ENCODE measurements at regions not wholly inside any gene's neighbourhood (a gene's known extent, or its start where the extent isn't known, plus 50 kb on each side); places are given as distances from the start of the nearest gene placed in this dataset.
"Not testable (repeated sequence)": the region's sequence is repeated elsewhere in the genome, so short reads cannot be mapped to it uniquely, and the experiment has no call there.

DNA sequence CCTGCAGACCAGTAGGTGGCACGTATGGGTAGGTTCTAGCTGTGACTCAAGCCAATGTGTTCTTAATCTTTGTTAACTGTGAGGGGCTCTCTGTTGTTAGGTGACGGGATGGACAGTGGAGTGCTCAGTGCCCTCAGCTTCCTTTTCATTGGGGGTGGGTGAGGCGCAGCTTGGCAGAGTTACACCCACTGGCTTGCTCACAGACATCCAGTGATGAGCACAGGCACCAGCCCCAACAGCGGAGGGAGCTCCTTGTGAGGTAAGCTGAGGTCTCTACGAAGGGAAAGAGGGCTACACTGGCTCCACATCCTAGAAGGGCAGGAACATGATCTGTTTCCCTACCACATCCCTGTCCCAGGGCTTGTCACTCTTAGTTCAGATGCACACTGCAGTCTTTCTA is 871.3 kb downstream of the LRRIQ3 start:
- no peaks in the 10 kb centered on the region for H3K4me1 ChIP-seq
- DNase-seq, result no peak
- H3K36me3 ChIP-seq, result no peaks in the 10 kb centered on the region
- peaks cover 0 to 8% (median 3%) of the 10 kb centered on the region in 4 donors for H3K9me3 ChIP-seq
- 84 to 85% methylated on average over 5 of the region's 5 CpGs for WGBS, 2 donors
- TF ChIP-seq POLR2AphosphoS5 (IDR thresholded peaks at IDR 0.05), result no peak
- TF ChIP-seq, protein P1, sequence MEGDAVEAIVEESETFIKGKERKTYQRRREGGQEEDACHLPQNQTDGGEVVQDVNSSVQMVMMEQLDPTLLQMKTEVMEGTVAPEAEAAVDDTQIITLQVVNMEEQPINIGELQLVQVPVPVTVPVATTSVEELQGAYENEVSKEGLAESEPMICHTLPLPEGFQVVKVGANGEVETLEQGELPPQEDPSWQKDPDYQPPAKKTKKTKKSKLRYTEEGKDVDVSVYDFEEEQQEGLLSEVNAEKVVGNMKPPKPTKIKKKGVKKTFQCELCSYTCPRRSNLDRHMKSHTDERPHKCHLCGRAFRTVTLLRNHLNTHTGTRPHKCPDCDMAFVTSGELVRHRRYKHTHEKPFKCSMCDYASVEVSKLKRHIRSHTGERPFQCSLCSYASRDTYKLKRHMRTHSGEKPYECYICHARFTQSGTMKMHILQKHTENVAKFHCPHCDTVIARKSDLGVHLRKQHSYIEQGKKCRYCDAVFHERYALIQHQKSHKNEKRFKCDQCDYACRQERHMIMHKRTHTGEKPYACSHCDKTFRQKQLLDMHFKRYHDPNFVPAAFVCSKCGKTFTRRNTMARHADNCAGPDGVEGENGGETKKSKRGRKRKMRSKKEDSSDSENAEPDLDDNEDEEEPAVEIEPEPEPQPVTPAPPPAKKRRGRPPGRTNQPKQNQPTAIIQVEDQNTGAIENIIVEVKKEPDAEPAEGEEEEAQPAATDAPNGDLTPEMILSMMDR (IDR thresholded peaks at IDR 0.05), result no peak
- no peak for TF ChIP-seq EP300 (IDR thresholded peaks at IDR 0.05)
- no peak for TF ChIP-seq POLR2A (IDR thresholded peaks at IDR 0.05)
- H3K27ac ChIP-seq, result no peak overlapping the region
- H3K4me3 ChIP-seq, result no peak overlapping the region
- intact Hi-C loops (cut with DNase I), result no loop called here
- H3K27me3 ChIP-seq, result no peaks in the 10 kb centered on the region

DNA sequence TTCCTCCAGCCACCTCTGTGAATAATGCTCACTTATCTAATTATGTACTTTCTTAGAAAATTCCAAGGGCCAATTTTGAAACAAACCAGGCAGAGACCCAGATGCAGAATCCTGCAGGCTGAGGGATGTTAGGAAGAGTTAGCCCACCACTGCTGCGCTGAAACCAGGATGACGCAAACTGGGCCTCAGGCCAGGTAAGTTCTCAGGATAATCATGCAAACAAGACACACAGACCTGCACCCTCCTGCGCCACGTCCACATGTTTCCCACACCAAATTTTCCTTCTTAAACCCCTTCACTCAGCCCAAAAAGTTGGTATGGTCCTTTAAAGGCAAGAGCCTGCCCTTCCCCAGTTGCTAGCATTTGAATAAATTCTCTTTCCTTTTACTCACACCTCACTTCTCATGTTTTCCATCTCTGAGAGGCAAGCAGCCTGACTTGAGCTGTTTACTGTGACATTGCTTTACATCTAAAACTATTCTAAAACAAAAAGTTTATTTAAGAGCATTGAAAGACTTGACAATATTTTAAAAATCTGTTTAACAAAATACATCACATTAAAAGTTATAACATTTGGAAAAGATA is 887.1 kb downstream of the LRRIQ3 start:
- Histone ChIP-seq H3K9me3 (no peaks in the 10 kb centered on the region), H3K36me3 (no peaks in the 10 kb centered on the region), H3K27me3 (no peaks in the 10 kb centered on the region), H3K4me1 (no peaks in the 10 kb centered on the region), H3K27ac (no peak overlapping the region), H3K4me3 (no peak overlapping the region)
- 67 to 75% methylated on average over 4 of the region's 4 CpGs for WGBS, 2 donors
- intact Hi-C loops (cut with DNase I), result no loop called here
- no peak for TF ChIP-seq POLR2AphosphoS5 (IDR thresholded peaks at IDR 0.05)
- TF ChIP-seq EP300 (IDR thresholded peaks at IDR 0.05), result no peak
- TF ChIP-seq, protein P1 (IDR thresholded peaks at IDR 0.05), result no peak
- no peak for TF ChIP-seq POLR2A (IDR thresholded peaks at IDR 0.05)
- DNase-seq, result no peak

DNA sequence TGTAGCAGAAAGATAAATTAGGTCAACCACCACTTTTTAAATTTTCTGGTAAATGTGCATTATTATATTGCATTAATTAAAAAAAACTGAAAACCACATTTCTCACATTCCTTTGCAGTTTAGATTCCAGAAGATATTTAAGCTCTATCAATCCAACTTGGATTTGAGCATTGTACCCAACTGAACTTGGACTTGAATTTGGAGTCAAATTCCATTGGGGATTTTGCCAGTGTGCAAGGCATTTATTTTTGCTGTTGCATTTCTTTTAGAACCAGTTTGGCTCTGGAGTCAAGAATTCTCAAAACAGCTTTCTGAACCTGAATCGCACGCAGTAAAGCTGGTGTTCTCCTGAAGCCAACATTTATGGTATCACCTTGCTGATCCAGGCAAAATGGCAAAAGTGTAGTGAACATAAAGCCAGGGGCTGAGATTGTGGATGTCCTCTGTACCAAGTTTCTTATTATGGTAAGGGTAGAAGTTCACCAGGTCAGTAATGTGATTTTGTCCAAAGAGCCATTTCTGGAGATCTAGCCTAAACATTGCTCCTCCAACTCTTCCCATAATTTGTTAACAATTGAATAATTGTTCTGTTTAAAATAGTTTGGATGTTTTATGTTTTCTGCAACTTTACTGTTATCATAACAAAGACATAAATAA is 890.9 kb downstream of the LRRIQ3 start:
- no peaks in the 10 kb centered on the region for H3K36me3 ChIP-seq
- WGBS, 2 donors, result 90 to 93% methylated on average over 2 of the region's 2 CpGs
- H3K27ac ChIP-seq, result no peak overlapping the region
- H3K4me1 ChIP-seq, result no peaks in the 10 kb centered on the region
- DNase-seq, result no peak
- H3K27me3 ChIP-seq, result no peaks in the 10 kb centered on the region
- H3K9me3 ChIP-seq, result no peaks in the 10 kb centered on the region
- no peak overlapping the region for H3K4me3 ChIP-seq
- TF ChIP-seq, protein P1 (IDR thresholded peaks at IDR 0.05), result no peak
- TF ChIP-seq EP300 (IDR thresholded peaks at IDR 0.05) (no peak), POLR2A (IDR thresholded peaks at IDR 0.05) (no peak), POLR2AphosphoS5 (IDR thresholded peaks at IDR 0.05) (no peak)
- intact Hi-C loops (cut with DNase I), result no loop called here

DNA sequence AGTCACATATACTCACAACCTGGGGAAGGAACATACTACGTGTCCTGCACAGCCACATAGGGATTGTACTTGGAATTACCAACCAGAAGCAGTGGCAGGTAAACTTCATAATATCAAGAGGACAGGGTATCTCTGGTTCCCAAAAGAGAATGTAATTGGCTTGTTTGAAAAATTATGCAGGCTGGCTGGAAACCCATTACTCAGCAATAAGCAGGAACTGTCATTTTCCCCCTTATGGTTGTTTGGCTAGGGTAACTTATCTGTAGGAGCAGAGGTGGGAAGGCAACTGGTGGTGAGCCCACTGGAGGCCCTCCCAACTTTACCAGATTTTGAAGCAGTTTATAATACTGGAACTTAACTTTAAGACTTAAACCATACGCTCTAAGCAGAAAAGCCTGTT is 924.1 kb downstream of the LRRIQ3 start:
- Histone ChIP-seq H3K27ac (no peak overlapping the region), H3K36me3 (no peaks in the 10 kb centered on the region), H3K4me3 (no peak overlapping the region), H3K27me3 (no peaks in the 10 kb centered on the region), H3K9me3 (peaks cover 0 to 7% (median 1%) of the 10 kb centered on the region in 4 donors), H3K4me1 (no peaks in the 10 kb centered on the region)
- intact Hi-C loops (cut with DNase I), result no loop called here
- no peak for DNase-seq
- TF ChIP-seq POLR2AphosphoS5 (IDR thresholded peaks at IDR 0.05), result no peak
- no peak for TF ChIP-seq POLR2A (IDR thresholded peaks at IDR 0.05)
- TF ChIP-seq EP300 (IDR thresholded peaks at IDR 0.05), result no peak
- TF ChIP-seq, protein P1 (IDR thresholded peaks at IDR 0.05), result no peak
- WGBS, 2 donors, result 84 to 87% methylated on average over 2 of the region's 2 CpGs

DNA sequence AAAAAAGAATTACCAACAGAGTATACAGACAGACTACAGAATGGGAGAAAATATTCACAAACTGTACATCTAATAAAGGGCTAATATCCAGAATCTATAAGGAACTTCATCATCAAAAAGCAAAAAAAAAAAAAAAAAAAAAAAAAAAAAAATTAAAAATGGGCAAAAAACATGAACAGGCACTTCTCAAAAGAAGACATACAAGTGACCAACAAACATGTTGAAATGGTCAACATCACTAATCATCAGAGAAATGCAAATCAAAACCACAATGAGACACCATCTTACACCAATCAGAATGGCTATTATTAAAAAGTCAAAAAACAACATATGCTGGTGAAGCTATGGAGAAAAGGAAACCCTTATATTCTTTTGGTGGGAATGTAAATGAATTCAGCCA is 952.8 kb downstream of the LRRIQ3 start:
- H3K27me3 ChIP-seq; H3K36me3 ChIP-seq; intact Hi-C loops (cut with DNase I); DNase-seq; H3K4me3 ChIP-seq; H3K27ac ChIP-seq; H3K4me1 ChIP-seq: not testable (repeated sequence)
- H3K9me3 ChIP-seq, result peaks cover 0 to 18% (median 1%) of the 10 kb centered on the region in 4 donors

All from sigmoid colon (tissue), 6 donors.